PFSK-1 (cell line): ENCODE measurements at regions not wholly inside any gene's neighbourhood (a gene's known extent, or its start where the extent isn't known, plus 50 kb on each side); places are given as distances from the start of the nearest gene placed in this dataset.

Experiments
- FOXP2 ChIP-seq: optimal IDR thresholded peaks from 2 replicates; pipeline ENCODE3; 2011; ENCODE audit warnings: borderline replicate concordance, control low read depth, inconsistent platforms; ENCODE audit not compliant: insufficient read depth; ENCODE audit errors: extremely low read length, extremely low read depth
- POLR2AphosphoS5 ChIP-seq: IDR thresholded peaks from 2 replicates; pipeline ENCODE4 v1.6.1; 2012; ENCODE audit warnings: low read depth, mild to moderate bottlenecking, control low read depth, low read length, moderate library complexity
- REST ChIP-seq, 2 experiments: IDR thresholded peaks; 2 replicates each; pipeline versions ENCODE4 v1.6.1 to v1.8.0; 2011 to 2012; ENCODE audit warnings: low read depth in 2 of 2, low read length in 2 of 2, control low read depth in 1 of 2, inconsistent platforms in 1 of 2, mild to moderate bottlenecking in 1 of 2, moderate library complexity in 1 of 2; ENCODE audit not compliant: insufficient read depth in 1 of 2
- TAF1 ChIP-seq: IDR thresholded peaks from 2 replicates; pipeline ENCODE4 v1.6.1; 2012; ENCODE audit warnings: low read length, control low read depth, borderline replicate concordance; ENCODE audit not compliant: insufficient read depth

DNA sequence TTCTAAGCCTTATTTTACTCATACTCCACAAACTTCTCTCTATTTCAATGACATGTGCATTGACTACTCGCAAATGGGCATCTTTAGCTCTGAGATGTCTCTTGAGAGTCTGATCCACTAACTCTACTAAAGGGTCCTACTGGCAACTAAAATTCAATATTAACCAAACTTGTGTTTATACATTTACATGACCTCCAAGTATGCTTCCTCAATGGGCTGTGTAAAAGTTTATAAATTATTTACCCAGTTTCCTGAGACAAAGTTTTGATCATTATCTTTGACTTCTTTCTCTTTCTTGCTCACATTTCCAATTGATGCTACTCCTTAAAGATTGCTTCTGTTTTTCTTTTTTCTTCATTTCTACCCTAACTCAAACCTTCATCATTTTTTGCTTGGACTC lies 510.1 kb upstream of the DAB2 start:
- TF ChIP-seq FOXP2 = no peak
- TF ChIP-seq POLR2AphosphoS5 = no peak
- no peak for TF ChIP-seq TAF1
- no peak for TF ChIP-seq REST (IDR thresholded peaks at IDR 0.05; ENCODE audit: insufficient read depth in 1 of 2, low read depth in 2 of 2, low read length in 2 of 2)
